ENCODE measurements at regions not wholly inside any gene's neighbourhood (a gene's known extent, or its start where the extent isn't known, plus 50 kb on each side); places are given as distances from the start of the nearest gene placed in this dataset.

DNA sequence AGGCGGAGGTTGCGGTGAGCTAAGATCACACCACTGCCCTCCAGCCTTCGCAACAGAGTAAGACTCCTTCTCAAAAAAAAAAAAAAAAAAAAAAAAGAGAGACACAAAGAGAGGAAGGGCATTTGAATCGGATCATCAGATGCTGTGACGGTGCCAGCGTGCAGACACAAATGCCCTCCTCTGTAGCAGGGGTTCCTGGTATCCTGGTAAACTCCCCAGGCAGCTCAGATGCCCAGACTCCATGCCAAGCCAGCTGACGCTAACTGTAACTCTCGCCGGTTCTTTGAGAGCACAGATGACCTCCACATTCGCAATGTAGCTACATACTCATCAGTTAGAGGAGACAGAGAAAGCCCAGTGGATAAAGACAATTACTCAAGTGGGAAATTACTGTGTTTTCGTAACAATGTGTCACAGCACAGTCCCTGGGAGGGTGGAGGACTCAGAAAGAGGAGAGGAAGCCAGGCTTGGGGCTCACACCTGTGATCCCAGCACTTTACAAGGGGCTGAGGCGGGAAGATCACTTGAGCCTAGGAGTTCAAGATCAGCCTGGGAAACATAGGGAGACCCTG, 153.1 kb downstream of the BRD1 start:
- Histone ChIP-seq H3K27me3 (ENCODE audit: insufficient read depth, poor library complexity, severe bottlenecking) (peaks cover 26% of the 10 kb centered on the region), H3K27ac (ENCODE audit: poor library complexity, severe bottlenecking) (no peak overlapping the region), H3K4me1 (ENCODE audit: insufficient read depth, poor library complexity, severe bottlenecking) (no peaks in the 10 kb centered on the region), H3K9me3 (ENCODE audit: severe bottlenecking) (no peaks in the 10 kb centered on the region), H3K36me3 (ENCODE audit: low read depth) (no peaks in the 10 kb centered on the region), H3K4me3 (ENCODE audit: severe bottlenecking) (no peak overlapping the region)
- no peak for DNase-seq (ENCODE audit: low spot score)
- ATAC-seq (ENCODE audit: low read depth): no peak
- TF ChIP-seq, protein P1, sequence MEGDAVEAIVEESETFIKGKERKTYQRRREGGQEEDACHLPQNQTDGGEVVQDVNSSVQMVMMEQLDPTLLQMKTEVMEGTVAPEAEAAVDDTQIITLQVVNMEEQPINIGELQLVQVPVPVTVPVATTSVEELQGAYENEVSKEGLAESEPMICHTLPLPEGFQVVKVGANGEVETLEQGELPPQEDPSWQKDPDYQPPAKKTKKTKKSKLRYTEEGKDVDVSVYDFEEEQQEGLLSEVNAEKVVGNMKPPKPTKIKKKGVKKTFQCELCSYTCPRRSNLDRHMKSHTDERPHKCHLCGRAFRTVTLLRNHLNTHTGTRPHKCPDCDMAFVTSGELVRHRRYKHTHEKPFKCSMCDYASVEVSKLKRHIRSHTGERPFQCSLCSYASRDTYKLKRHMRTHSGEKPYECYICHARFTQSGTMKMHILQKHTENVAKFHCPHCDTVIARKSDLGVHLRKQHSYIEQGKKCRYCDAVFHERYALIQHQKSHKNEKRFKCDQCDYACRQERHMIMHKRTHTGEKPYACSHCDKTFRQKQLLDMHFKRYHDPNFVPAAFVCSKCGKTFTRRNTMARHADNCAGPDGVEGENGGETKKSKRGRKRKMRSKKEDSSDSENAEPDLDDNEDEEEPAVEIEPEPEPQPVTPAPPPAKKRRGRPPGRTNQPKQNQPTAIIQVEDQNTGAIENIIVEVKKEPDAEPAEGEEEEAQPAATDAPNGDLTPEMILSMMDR (IDR thresholded peaks at IDR 0.05; ENCODE audit: poor library complexity, severe bottlenecking): no peak

DNA sequence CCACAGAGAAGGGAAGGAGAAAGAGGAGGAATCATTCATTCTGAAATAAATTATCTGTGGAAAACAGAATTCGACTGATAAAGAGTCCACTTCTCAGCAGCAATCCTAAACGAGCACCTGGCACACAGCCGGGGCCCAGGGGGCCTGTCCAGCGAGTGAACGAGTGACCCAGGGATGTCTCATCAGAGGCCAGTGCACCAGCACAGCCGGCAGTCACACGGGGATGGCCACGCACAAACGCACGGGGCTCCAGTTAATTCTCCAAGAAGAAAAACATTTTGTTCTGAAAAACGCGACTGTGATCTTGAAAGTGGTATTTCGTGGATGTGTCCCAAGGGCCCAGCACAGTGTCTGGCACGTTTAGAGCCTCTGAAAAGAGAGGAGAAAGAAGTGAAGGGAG, 154.6 kb downstream of the BRD1 start:
- no peak overlapping the region for H3K4me3 ChIP-seq (ENCODE audit: severe bottlenecking)
- H3K27me3 ChIP-seq (ENCODE audit: insufficient read depth, poor library complexity, severe bottlenecking): peaks cover 30% of the 10 kb centered on the region
- H3K27ac ChIP-seq (ENCODE audit: poor library complexity, severe bottlenecking): no peak overlapping the region
- no peak for DNase-seq (ENCODE audit: low spot score)
- TF ChIP-seq, protein P1 (IDR thresholded peaks at IDR 0.05; ENCODE audit: poor library complexity, severe bottlenecking): no peak
- no peaks in the 10 kb centered on the region for H3K9me3 ChIP-seq (ENCODE audit: severe bottlenecking)
- ATAC-seq (ENCODE audit: low read depth): no peak
- no peaks in the 10 kb centered on the region for H3K4me1 ChIP-seq (ENCODE audit: insufficient read depth, poor library complexity, severe bottlenecking)
- H3K36me3 ChIP-seq (ENCODE audit: low read depth): no peaks in the 10 kb centered on the region

DNA sequence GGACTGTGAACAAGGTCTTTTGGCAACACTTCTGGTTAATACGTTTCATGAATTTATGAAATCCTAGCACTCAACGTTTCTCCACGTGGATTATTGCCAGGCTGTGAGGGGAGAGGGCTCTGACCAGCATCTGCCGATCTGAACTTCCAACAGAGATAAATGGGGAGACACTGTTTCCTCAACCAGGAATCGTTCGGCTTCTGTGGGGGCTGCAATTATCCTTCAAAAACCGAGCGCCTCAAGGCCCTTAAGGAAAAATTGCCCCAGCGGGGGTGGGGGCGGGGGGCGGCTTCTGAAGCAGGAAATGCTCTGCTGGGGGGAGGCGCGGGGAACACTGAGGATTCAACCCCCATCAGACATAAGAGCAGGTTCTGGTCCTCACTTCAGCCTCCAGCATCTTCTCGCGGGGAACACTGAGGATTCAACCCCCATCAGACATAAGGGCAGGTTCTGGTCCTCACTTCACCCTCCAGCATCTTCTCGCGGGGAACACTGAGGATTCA, 155.6 kb downstream of the BRD1 start:
- Histone ChIP-seq H3K27me3 (ENCODE audit: insufficient read depth, poor library complexity, severe bottlenecking) (peaks cover 30% of the 10 kb centered on the region), H3K27ac (ENCODE audit: poor library complexity, severe bottlenecking) (no peak overlapping the region), H3K4me3 (ENCODE audit: severe bottlenecking) (no peak overlapping the region), H3K9me3 (ENCODE audit: severe bottlenecking) (no peaks in the 10 kb centered on the region), H3K4me1 (ENCODE audit: insufficient read depth, poor library complexity, severe bottlenecking) (no peaks in the 10 kb centered on the region), H3K36me3 (ENCODE audit: low read depth) (no peaks in the 10 kb centered on the region)
- DNase-seq (ENCODE audit: low spot score): no peak
- TF ChIP-seq, protein P1 (IDR thresholded peaks at IDR 0.05; ENCODE audit: poor library complexity, severe bottlenecking): no peak
- no peak for ATAC-seq (ENCODE audit: low read depth)

DNA sequence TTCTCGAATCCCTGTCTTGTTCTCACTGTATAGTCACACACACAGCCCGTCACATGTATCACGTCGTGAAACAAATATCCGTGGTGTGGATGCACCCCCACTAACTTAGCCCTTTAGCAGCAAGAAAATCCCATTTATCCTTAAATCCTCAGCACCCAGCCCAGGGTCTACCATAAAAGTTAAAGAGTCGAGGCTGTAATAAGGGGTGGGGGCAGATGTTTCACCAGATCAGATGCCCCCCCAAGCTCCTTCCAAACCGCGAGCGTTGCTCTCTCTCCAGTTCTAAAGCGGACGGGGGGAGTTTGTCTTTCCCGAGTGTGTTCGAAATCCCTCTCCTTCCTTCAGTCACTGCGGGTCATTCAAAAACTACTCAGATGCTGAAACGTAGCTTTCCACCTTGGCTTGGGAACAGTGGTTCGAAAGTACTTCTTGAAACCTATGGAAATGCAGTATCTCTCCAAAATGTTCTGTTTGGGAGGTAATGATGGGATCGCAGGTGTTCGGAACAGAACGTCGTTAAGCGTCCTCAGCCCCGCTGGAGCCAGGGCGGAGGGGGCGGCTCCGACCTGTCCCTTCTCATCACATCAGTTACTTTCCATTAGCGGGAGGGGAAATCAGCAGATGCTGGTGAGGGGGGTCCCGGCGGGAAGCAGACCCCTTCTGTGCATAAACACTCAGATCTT, 156.2 kb downstream of the BRD1 start:
- TF ChIP-seq, protein P1 (IDR thresholded peaks at IDR 0.05; ENCODE audit: poor library complexity, severe bottlenecking): no peak
- Histone ChIP-seq H3K27ac (ENCODE audit: poor library complexity, severe bottlenecking) (no peak overlapping the region), H3K27me3 (ENCODE audit: insufficient read depth, poor library complexity, severe bottlenecking) (peaks cover 30% of the 10 kb centered on the region), H3K36me3 (ENCODE audit: low read depth) (no peaks in the 10 kb centered on the region), H3K4me1 (ENCODE audit: insufficient read depth, poor library complexity, severe bottlenecking) (no peaks in the 10 kb centered on the region), H3K9me3 (ENCODE audit: severe bottlenecking) (no peaks in the 10 kb centered on the region), H3K4me3 (ENCODE audit: severe bottlenecking) (no peak overlapping the region)
- DNase-seq (ENCODE audit: low spot score) (no peak), ATAC-seq (ENCODE audit: low read depth) (no peak)
